Ectodermal cell (in vitro differentiated cells): ENCODE measurements at regions not wholly inside any gene's neighbourhood (a gene's known extent, or its start where the extent isn't known, plus 50 kb on each side); places are given as distances from the start of the nearest gene placed in this dataset.
"Not testable (repeated sequence)": the region's sequence is repeated elsewhere in the genome, so short reads cannot be mapped to it uniquely, and the experiment has no call there.

Experiments used
- H3K27ac ChIP-seq: 2 replicates; pipeline ENCODE4 v1.7.0; 2013; ENCODE audit warnings: mild to moderate bottlenecking, low read depth, low read length; ENCODE audit not compliant: insufficient read depth, poor library complexity, severe bottlenecking
- H3K27me3 ChIP-seq: 2 replicates; pipeline ENCODE4 v1.7.0; 2013; ENCODE audit warnings: mild to moderate bottlenecking, low read length; ENCODE audit not compliant: insufficient read depth, control insufficient read depth, poor library complexity, severe bottlenecking
- H3K36me3 ChIP-seq: one replicate; pipeline ENCODE4 v1.7.0; 2013; ENCODE audit warnings: low read length; ENCODE audit not compliant: control insufficient read depth, insufficient read depth
- H3K4me1 ChIP-seq: one replicate; pipeline ENCODE4 v1.7.0; 2013; ENCODE audit warnings: low read length; ENCODE audit not compliant: control insufficient read depth, insufficient read depth
- H3K4me3 ChIP-seq: 2 replicates; pipeline ENCODE4 v1.7.0; 2013; ENCODE audit warnings: low read depth, low read length, control low read depth; ENCODE audit not compliant: insufficient read depth
- H3K9me3 ChIP-seq: 2 replicates; pipeline ENCODE4 v1.7.0; 2013; ENCODE audit warnings: mild to moderate bottlenecking, low read length, moderate library complexity; ENCODE audit not compliant: control insufficient read depth
- WGBS, 2 experiments: methylation state at CpG; one replicate each; pipeline ENCODE4 v1.1.7; 2013; ENCODE audit warnings: missing lambda C conversion rate in 2 of 2; 5-methylcytosine and 5-hydroxymethylcytosine counted together

DNA sequence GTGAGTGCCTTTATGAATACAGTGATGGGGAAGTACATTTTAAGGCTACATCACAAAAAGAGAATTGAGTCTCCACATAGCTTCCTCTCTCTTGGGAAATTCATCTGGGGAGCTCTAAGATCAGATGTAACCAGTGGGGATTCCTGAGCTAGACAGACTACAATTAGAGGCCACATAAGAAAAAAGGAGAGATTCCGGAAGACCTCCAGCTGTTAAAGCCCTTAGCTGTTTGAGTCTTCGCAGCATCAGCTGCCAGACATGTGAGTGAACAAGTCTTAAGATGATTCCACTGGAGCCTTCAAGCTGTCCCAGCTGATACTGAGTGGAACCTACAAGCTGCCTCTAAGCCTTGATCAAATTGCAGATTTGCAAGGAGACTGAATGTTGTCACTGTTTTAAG, 448.5 kb downstream of the NXPH1 start:
- WGBS, 2 experiments = 50 to 63% methylated on average over 2 of the region's 2 CpGs
- no peak overlapping the region for H3K27ac ChIP-seq

DNA sequence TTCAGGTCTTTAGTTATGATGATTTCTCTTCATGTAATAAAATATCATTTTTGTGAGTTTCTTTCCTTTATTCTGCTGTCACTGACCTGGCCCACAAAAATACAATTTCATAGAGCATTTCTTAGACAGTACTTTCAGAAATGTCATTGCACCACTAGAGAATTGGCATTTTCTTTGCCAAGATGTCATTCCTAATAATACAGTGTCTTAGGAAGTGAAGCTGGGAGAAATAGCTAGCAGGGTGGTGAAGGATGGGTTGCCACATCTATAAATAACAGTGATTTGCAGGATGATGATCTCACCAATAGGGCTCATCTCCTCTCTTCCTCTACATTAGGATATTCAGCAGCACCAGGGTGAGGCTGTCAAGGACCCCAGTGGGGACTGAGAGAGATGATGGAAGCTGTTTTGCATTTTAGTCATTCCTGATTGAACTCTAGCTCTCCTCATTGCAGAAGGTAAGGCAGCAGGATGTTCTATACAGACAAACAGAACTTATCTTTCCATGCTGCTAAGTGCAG, 452.1 kb downstream of the NXPH1 start:
- H3K4me3 ChIP-seq = no peak overlapping the region
- no peak overlapping the region for H3K27ac ChIP-seq
- peaks cover 5% of the 10 kb centered on the region for H3K4me1 ChIP-seq
- no peaks in the 10 kb centered on the region for H3K9me3 ChIP-seq
- no peaks in the 10 kb centered on the region for H3K36me3 ChIP-seq
- no peaks in the 10 kb centered on the region for H3K27me3 ChIP-seq

More for the DNA sequence above, 448.5 kb downstream of the NXPH1 start:
- Histone ChIP-seq H3K36me3 (no peaks in the 10 kb centered on the region), H3K27me3 (no peaks in the 10 kb centered on the region), H3K4me1 (peaks cover 5% of the 10 kb centered on the region), H3K9me3 (no peaks in the 10 kb centered on the region), H3K4me3 (no peak overlapping the region)

DNA sequence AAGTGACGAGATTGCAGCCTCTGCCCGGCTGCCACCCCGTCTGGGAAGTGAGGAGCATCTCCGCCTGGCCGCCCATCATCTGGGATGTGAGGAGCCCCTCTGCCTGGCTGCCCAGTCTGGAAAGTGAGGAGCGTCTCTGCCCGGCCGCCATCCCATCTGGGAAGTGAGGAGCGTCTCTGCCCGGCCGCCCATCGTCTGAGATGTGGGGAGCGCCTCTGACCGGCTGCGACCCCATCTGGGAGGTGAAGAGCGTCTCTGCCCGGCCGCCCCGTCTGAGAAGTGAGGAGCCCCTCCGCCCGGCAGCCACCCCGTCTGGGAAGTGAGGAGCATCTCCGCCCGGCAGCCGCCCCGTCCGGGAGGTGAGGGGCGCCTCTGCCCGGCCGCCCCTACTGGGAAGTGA, 456.9 kb downstream of the NXPH1 start:
- WGBS, 2 experiments = 92 to 98% methylated on average over 21 to 22 of the region's 30 CpGs
- not testable (repeated sequence) for H3K27me3 ChIP-seq, H3K4me1 ChIP-seq, H3K36me3 ChIP-seq, H3K9me3 ChIP-seq, H3K4me3 ChIP-seq, H3K27ac ChIP-seq

GRCh38 chr7:8893775-8894174, 460.4 kb downstream of the NXPH1 start:
- 86 to 93% methylated on average over 2 of the region's 2 CpGs for WGBS, 2 experiments

GRCh38 chr7:8906396-8907075, 473.1 kb downstream of the NXPH1 start:
- Histone ChIP-seq H3K27me3 (no peaks in the 10 kb centered on the region), H3K9me3 (no peaks in the 10 kb centered on the region), H3K36me3 (no peaks in the 10 kb centered on the region), H3K4me3 (no peak overlapping the region), H3K4me1 (no peaks in the 10 kb centered on the region), H3K27ac (no peak overlapping the region)
- WGBS, 2 experiments = 88 to 96% methylated on average over 6 of the region's 6 CpGs

More at GRCh38 chr7:8893775-8894174, 460.4 kb downstream of the NXPH1 start:
- no peaks in the 10 kb centered on the region for H3K4me1 ChIP-seq
- H3K4me3 ChIP-seq = no peak overlapping the region
- H3K36me3 ChIP-seq = no peaks in the 10 kb centered on the region
- no peak overlapping the region for H3K27ac ChIP-seq
- H3K9me3 ChIP-seq = no peaks in the 10 kb centered on the region
- H3K27me3 ChIP-seq = no peaks in the 10 kb centered on the region

DNA sequence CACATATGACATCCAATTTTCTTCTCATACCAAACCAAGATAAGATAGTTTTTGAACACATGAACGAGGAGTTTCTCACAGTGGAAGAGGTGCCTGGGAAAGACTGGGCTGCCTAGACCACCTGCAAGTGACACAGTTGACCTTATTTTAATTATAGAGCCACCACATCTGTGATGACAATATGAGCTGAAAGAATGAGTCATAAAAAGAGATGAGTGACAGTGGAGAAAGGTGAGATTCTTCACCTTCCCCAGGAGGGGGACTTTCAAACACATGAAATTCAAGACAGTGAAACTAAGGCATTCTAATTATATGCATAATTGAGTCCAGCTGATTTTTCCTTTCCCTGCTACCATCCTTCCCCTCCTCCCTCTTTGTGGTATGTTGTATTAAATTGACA, 475.5 kb downstream of the NXPH1 start:
- Histone ChIP-seq H3K4me3 (no peak overlapping the region), H3K27ac (no peak overlapping the region), H3K36me3 (no peaks in the 10 kb centered on the region), H3K27me3 (no peaks in the 10 kb centered on the region), H3K4me1 (no peaks in the 10 kb centered on the region), H3K9me3 (no peaks in the 10 kb centered on the region)
- WGBS, 2 experiments = 67 to 94% methylated on average over 1 of the region's 1 CpG

GRCh38 chr7:8913682-8914081, 480.3 kb downstream of the NXPH1 start:
- WGBS, 2 experiments = 64 to 85% methylated on average over 1 to 2 of the region's 2 CpGs
- Histone ChIP-seq H3K4me1 (no peaks in the 10 kb centered on the region), H3K27ac (no peak overlapping the region), H3K36me3 (no peaks in the 10 kb centered on the region), H3K9me3 (no peaks in the 10 kb centered on the region), H3K27me3 (no peaks in the 10 kb centered on the region), H3K4me3 (no peak overlapping the region)

- WGBS, 2 experiments = 19 to 55% methylated on average over 1 of the region's 1 CpG
- Histone ChIP-seq H3K27me3 (no peaks in the 10 kb centered on the region), H3K4me3 (no peak overlapping the region), H3K36me3 (no peaks in the 10 kb centered on the region), H3K4me1 (no peaks in the 10 kb centered on the region), H3K9me3 (no peaks in the 10 kb centered on the region), H3K27ac (no peak overlapping the region)
Measured at GRCh38 chr7:8921807-8922206, 488.4 kb downstream of the NXPH1 start.

DNA sequence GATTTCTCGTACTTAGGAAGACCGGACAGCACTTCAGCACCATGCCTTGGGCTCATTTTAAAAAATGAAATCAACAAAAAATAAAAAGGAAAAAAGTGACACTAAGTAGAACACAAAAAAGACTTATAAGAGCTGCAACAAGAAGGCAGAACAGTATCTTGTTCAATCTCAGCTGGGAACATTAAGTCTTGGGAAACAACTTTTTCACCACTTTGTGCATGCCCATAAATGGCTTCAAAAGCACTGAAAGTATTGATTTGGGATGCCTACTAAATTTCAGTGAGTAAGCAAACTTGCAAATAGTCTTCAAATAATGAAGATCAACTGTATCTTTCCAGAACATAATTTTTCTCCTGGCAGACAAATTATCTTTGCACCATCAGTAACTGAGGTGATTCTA, 489.3 kb downstream of the NXPH1 start:
- no peaks in the 10 kb centered on the region for H3K4me1 ChIP-seq
- WGBS, 2 experiments = 86 to 100% methylated on average over 1 of the region's 2 CpGs
- no peak overlapping the region for H3K27ac ChIP-seq
- H3K27me3 ChIP-seq = no peaks in the 10 kb centered on the region
- no peaks in the 10 kb centered on the region for H3K36me3 ChIP-seq
- H3K9me3 ChIP-seq = no peaks in the 10 kb centered on the region
- no peak overlapping the region for H3K4me3 ChIP-seq

GRCh38 chr7:8923164-8923806, 489.9 kb downstream of the NXPH1 start:
- 90% methylated on average over 2 of the region's 2 CpGs for WGBS, 2 experiments
- Histone ChIP-seq H3K4me3 (no peak overlapping the region), H3K4me1 (no peaks in the 10 kb centered on the region), H3K27me3 (no peaks in the 10 kb centered on the region), H3K9me3 (no peaks in the 10 kb centered on the region), H3K27ac (no peak overlapping the region), H3K36me3 (no peaks in the 10 kb centered on the region)
